HG03354 (cell line): ENCODE measurements at regions not wholly inside any gene's neighbourhood (a gene's known extent, or its start where the extent isn't known, plus 50 kb on each side); places are given as distances from the start of the nearest gene placed in this dataset.

Experiments used
- ATAC-seq: cut with Tn5 transposase; IDR thresholded peaks from one replicate; pipeline ENCODE4 v1.9.1; 2021; ENCODE audit warnings: mild to moderate bottlenecking; ENCODE audit not compliant: unreplicated experiment, poor library complexity, severe bottlenecking

GRCh38 chr3:80192936-80193335, 425.1 kb upstream of the ROBO1 start:
- no peak for ATAC-seq

- no peak for ATAC-seq
Observed at GRCh38 chr3:80190051-80190450, 422.3 kb upstream of the ROBO1 start.

GRCh38 chr3:80187981-80188380, 420.2 kb upstream of the ROBO1 start:
- ATAC-seq: no peak

- ATAC-seq: no peak
Observed at GRCh38 chr3:80159990-80160506, 392.2 kb upstream of the ROBO1 start.

GRCh38 chr3:80158332-80158731, 390.5 kb upstream of the ROBO1 start:
- no peak for ATAC-seq

- ATAC-seq: no peak
Observed at GRCh38 chr3:80157546-80157945, 389.7 kb upstream of the ROBO1 start.

- ATAC-seq: no peak
Observed at GRCh38 chr3:80152692-80153091, 384.9 kb upstream of the ROBO1 start.

- no peak for ATAC-seq
Observed at GRCh38 chr3:80142714-80143113, 374.9 kb upstream of the ROBO1 start.

- no peak for ATAC-seq
Observed at GRCh38 chr3:80141557-80141956, 373.8 kb upstream of the ROBO1 start.

GRCh38 chr3:80116281-80116680, 348.5 kb upstream of the ROBO1 start:
- ATAC-seq: no peak

GRCh38 chr3:80114694-80115093, 346.9 kb upstream of the ROBO1 start:
- ATAC-seq: no peak

GRCh38 chr3:80113331-80113730, 345.5 kb upstream of the ROBO1 start:
- ATAC-seq: no peak

- ATAC-seq: no peak
Observed at GRCh38 chr3:80099559-80100066, 331.8 kb upstream of the ROBO1 start.

- no peak for ATAC-seq
Observed at GRCh38 chr3:80097674-80098073, 329.9 kb upstream of the ROBO1 start.

GRCh38 chr3:80096909-80097308, 329.1 kb upstream of the ROBO1 start:
- no peak for ATAC-seq

- no peak for ATAC-seq
Observed at GRCh38 chr3:80094589-80094988, 326.8 kb upstream of the ROBO1 start.

GRCh38 chr3:80087767-80088166, 320.0 kb upstream of the ROBO1 start:
- no peak for ATAC-seq

GRCh38 chr3:80086426-80086825, 318.6 kb upstream of the ROBO1 start:
- no peak for ATAC-seq

- ATAC-seq: no peak
Observed at GRCh38 chr3:80079886-80080285, 312.1 kb upstream of the ROBO1 start.

- no peak for ATAC-seq
Observed at GRCh38 chr3:80068459-80068858, 300.7 kb upstream of the ROBO1 start.

- no peak for ATAC-seq
Observed at GRCh38 chr3:80063535-80063934, 295.7 kb upstream of the ROBO1 start.

GRCh38 chr3:80060664-80061063, 292.9 kb upstream of the ROBO1 start:
- no peak for ATAC-seq
